Mesenchymal stem cell (in vitro differentiated cells and primary cell): ENCODE measurements at regions not wholly inside any gene's neighbourhood (a gene's known extent, or its start where the extent isn't known, plus 50 kb on each side); places are given as distances from the start of the nearest gene placed in this dataset.

ENCODE experiments used
- DNase-seq: peaks from one replicate; pipeline ENCODE4 v3.0.0-alpha.2; 2013
- H2AFZ ChIP-seq: one replicate; pipeline ENCODE4 v1.6.1; 2013; ENCODE audit warnings: low read depth, mild to moderate bottlenecking, control low read depth, inconsistent platforms, low read length, moderate library complexity
- H2AK5ac ChIP-seq: 2 replicates; pipeline ENCODE4 v1.6.1; 2013; ENCODE audit warnings: low read length, moderate library complexity, mild to moderate bottlenecking, inconsistent platforms; ENCODE audit not compliant: severe bottlenecking
- H2BK120ac ChIP-seq: one replicate; pipeline ENCODE4 v1.6.1; 2013; ENCODE audit warnings: low read depth, mild to moderate bottlenecking, inconsistent platforms, low read length, moderate library complexity
- H2BK12ac ChIP-seq, 2 experiments: one replicate each; pipeline ENCODE4 v1.6.1; 2013; ENCODE audit warnings: inconsistent platforms in 2 of 2, low read length in 2 of 2, mild to moderate bottlenecking in 2 of 2, moderate library complexity in 2 of 2, control low read depth in 1 of 2
- H2BK15ac ChIP-seq: one replicate; pipeline ENCODE4 v1.6.1; 2013; ENCODE audit warnings: mild to moderate bottlenecking, low read depth, inconsistent platforms; ENCODE audit not compliant: poor library complexity, severe bottlenecking
- H2BK5ac ChIP-seq: 2 replicates; pipeline ENCODE4 v1.6.1; 2013; ENCODE audit warnings: low read depth, mild to moderate bottlenecking, low read length, control low read depth, inconsistent platforms; ENCODE audit not compliant: poor library complexity, severe bottlenecking
- H3K14ac ChIP-seq, 2 experiments: one replicate each; pipeline ENCODE4 v1.6.1; 2013; ENCODE audit warnings: inconsistent platforms in 2 of 2, low read length in 2 of 2, control low read depth in 1 of 2, mild to moderate bottlenecking in 1 of 2, moderate library complexity in 1 of 2
- H3K18ac ChIP-seq, 2 experiments: one replicate each; pipeline ENCODE4 v1.6.1; 2013; ENCODE audit warnings: inconsistent platforms in 2 of 2, low read length in 2 of 2, control low read depth in 1 of 2, low read depth in 1 of 2, mild to moderate bottlenecking in 1 of 2
- H3K23ac ChIP-seq, 2 experiments: one replicate each; pipeline ENCODE4 v1.6.1; 2013; ENCODE audit warnings: inconsistent platforms in 2 of 2, low read length in 2 of 2, mild to moderate bottlenecking in 2 of 2, moderate library complexity in 2 of 2, control low read depth in 1 of 2
- H3K27ac ChIP-seq: 2 replicates; pipeline ENCODE4 v1.5.1; 2013; ENCODE audit warnings: mild to moderate bottlenecking, moderate library complexity, low read length, control low read depth, inconsistent platforms; ENCODE audit not compliant: poor library complexity, severe bottlenecking
- H3K27me3 ChIP-seq, 2 experiments: 2 replicates each; pipeline versions ENCODE4 v1.6.1 to v1.7.0; 2013; ENCODE audit warnings: low read length in 2 of 2, mild to moderate bottlenecking in 2 of 2, moderate library complexity in 2 of 2, control low read depth in 1 of 2, inconsistent platforms in 1 of 2; ENCODE audit not compliant: control insufficient read depth in 1 of 2, insufficient read depth in 1 of 2
- H3K36me3 ChIP-seq, 2 experiments: 2 replicates each; pipeline versions ENCODE4 v1.6.1 to v1.7.0; 2013; ENCODE audit warnings: low read length in 2 of 2, control low read depth in 1 of 2, inconsistent platforms in 1 of 2, low read depth in 1 of 2, mild to moderate bottlenecking in 1 of 2; ENCODE audit not compliant: insufficient read depth in 2 of 2, control insufficient read depth in 1 of 2
- H3K4ac ChIP-seq, 2 experiments: one replicate each; pipeline ENCODE4 v1.6.1; 2013; ENCODE audit warnings: inconsistent platforms in 2 of 2, low read length in 2 of 2, mild to moderate bottlenecking in 2 of 2, moderate library complexity in 2 of 2, control low read depth in 1 of 2, low read depth in 1 of 2
- H3K4me1 ChIP-seq: 2 replicates; pipeline ENCODE4 v1.6.1; 2013; ENCODE audit warnings: low read depth, low read length, control low read depth; ENCODE audit not compliant: control insufficient read depth, insufficient read depth
- H3K4me2 ChIP-seq: 2 replicates; pipeline ENCODE4 v1.6.1; 2013; ENCODE audit warnings: low read length, mild to moderate bottlenecking, inconsistent platforms; ENCODE audit not compliant: poor library complexity, severe bottlenecking
- H3K4me3 ChIP-seq, 2 experiments: 2 replicates each; pipeline versions ENCODE4 v1.5.1 to v1.7.0; 2013; ENCODE audit warnings: low read length in 2 of 2, mild to moderate bottlenecking in 2 of 2, control low read depth in 1 of 2, low read depth in 1 of 2; ENCODE audit not compliant: insufficient read depth in 1 of 2
- H3K79me1 ChIP-seq: replicated peaks from 2 replicates; pipeline ENCODE4 v1.6.1; 2013; ENCODE audit warnings: mild to moderate bottlenecking, control low read depth, low read length, inconsistent platforms; ENCODE audit not compliant: poor library complexity, severe bottlenecking
- H3K9ac ChIP-seq: 2 replicates; pipeline ENCODE4 v1.7.0; 2013; ENCODE audit warnings: mild to moderate bottlenecking, low read length, moderate library complexity
- H3K9me3 ChIP-seq: 2 replicates; pipeline ENCODE4 v1.7.0; 2013; ENCODE audit warnings: mild to moderate bottlenecking, low read length; ENCODE audit not compliant: control insufficient read depth
- H4K8ac ChIP-seq: one replicate; pipeline ENCODE4 v1.6.1; 2013; ENCODE audit warnings: inconsistent platforms, mild to moderate bottlenecking, low read length, moderate library complexity
- H4K91ac ChIP-seq: one replicate; pipeline ENCODE4 v1.6.1; 2013; ENCODE audit warnings: mild to moderate bottlenecking, low read length, inconsistent platforms
- WGBS: methylation state at CpG from one replicate; pipeline ENCODE4 v1.1.7; 2013; ENCODE audit warnings: mixed read lengths; 5-methylcytosine and 5-hydroxymethylcytosine counted together

- 60% methylated on average over 1 of the region's 3 CpGs for WGBS
- no peaks in the 10 kb centered on the region for H3K36me3 ChIP-seq
Observed at GRCh38 chrX:110472265-110472664, 113.6 kb downstream of the RTL9 start.

GRCh38 chrX:110477593-110478228 lies 119.1 kb downstream of the RTL9 start:
- H2BK12ac ChIP-seq = no peak overlapping the region
- H3K27ac ChIP-seq = no peak overlapping the region
- H3K14ac ChIP-seq = no peak overlapping the region
- H3K18ac ChIP-seq = no peak overlapping the region
- no peak overlapping the region for H2AK5ac ChIP-seq
- no peaks in the 10 kb centered on the region for H3K4me1 ChIP-seq
- peaks cover 0 to 28% of the 10 kb centered on the region in 2 experiments for H3K27me3 ChIP-seq
- no peak overlapping the region for H2BK5ac ChIP-seq
- 71% methylated on average over 5 of the region's 5 CpGs for WGBS
- no peaks in the 10 kb centered on the region for H3K79me1 ChIP-seq
- H3K4me3 ChIP-seq = no peak overlapping the region
- H3K9ac ChIP-seq = no peak overlapping the region
- no peak for DNase-seq
- no peak overlapping the region for H3K23ac ChIP-seq
- no peak overlapping the region for H2BK120ac ChIP-seq
- H3K4me2 ChIP-seq = no peak overlapping the region
- H4K91ac ChIP-seq = no peak overlapping the region
- no peak overlapping the region for H2AFZ ChIP-seq
- no peak overlapping the region for H4K8ac ChIP-seq
- peaks cover 3% of the 10 kb centered on the region for H3K9me3 ChIP-seq
- H3K4ac ChIP-seq = no peak overlapping the region
- no peaks in the 10 kb centered on the region for H3K36me3 ChIP-seq
- H2BK15ac ChIP-seq = no peak overlapping the region

More at GRCh38 chrX:110472265-110472664, 113.6 kb downstream of the RTL9 start:
- H3K23ac ChIP-seq = no peak overlapping the region
- no peak overlapping the region for H3K4ac ChIP-seq
- no peak overlapping the region for H2AFZ ChIP-seq
- H3K4me1 ChIP-seq = no peaks in the 10 kb centered on the region
- H2BK12ac ChIP-seq = no peak overlapping the region
- no peak overlapping the region for H3K4me3 ChIP-seq
- no peak overlapping the region for H3K9ac ChIP-seq
- no peak overlapping the region for H2BK15ac ChIP-seq
- H4K91ac ChIP-seq = no peak overlapping the region
- no peak overlapping the region for H3K14ac ChIP-seq
- peaks cover 3% of the 10 kb centered on the region for H3K9me3 ChIP-seq
- no peak for DNase-seq
- no peak overlapping the region for H3K18ac ChIP-seq
- no peak overlapping the region for H3K27ac ChIP-seq
- peaks cover 0 to 29% of the 10 kb centered on the region in 2 experiments for H3K27me3 ChIP-seq
- H2BK5ac ChIP-seq = no peak overlapping the region
- no peaks in the 10 kb centered on the region for H3K79me1 ChIP-seq
- H2BK120ac ChIP-seq = no peak overlapping the region
- no peak overlapping the region for H3K4me2 ChIP-seq
- no peak overlapping the region for H2AK5ac ChIP-seq
- H4K8ac ChIP-seq = no peak overlapping the region

GRCh38 chrX:110491846-110492620 lies 133.4 kb downstream of the RTL9 start:
- no peak overlapping the region for H3K4me3 ChIP-seq
- no peak overlapping the region for H3K27ac ChIP-seq
- no peaks in the 10 kb centered on the region for H3K79me1 ChIP-seq
- DNase-seq = no peak
- H2BK15ac ChIP-seq = no peak overlapping the region
- H2BK120ac ChIP-seq = no peak overlapping the region
- no peak overlapping the region for H2AK5ac ChIP-seq
- no peak overlapping the region for H3K18ac ChIP-seq
- no peak overlapping the region for H3K4me2 ChIP-seq
- no peak overlapping the region for H2BK5ac ChIP-seq
- 80% methylated on average over 5 of the region's 8 CpGs for WGBS
- H3K9ac ChIP-seq = no peak overlapping the region
- peaks cover 0 to 13% of the 10 kb centered on the region in 2 experiments for H3K27me3 ChIP-seq
- no peaks in the 10 kb centered on the region for H3K9me3 ChIP-seq
- no peak overlapping the region for H3K4ac ChIP-seq
- no peak overlapping the region for H4K8ac ChIP-seq
- no peak overlapping the region for H3K23ac ChIP-seq
- no peak overlapping the region for H2AFZ ChIP-seq
- H2BK12ac ChIP-seq = no peak overlapping the region
- H3K4me1 ChIP-seq = no peaks in the 10 kb centered on the region
- no peak overlapping the region for H3K14ac ChIP-seq
- no peaks in the 10 kb centered on the region for H3K36me3 ChIP-seq
- no peak overlapping the region for H4K91ac ChIP-seq

- Histone ChIP-seq H3K18ac (no peak overlapping the region), H3K9me3 (no peaks in the 10 kb centered on the region), H3K4me2 (no peak overlapping the region), H4K8ac (no peak overlapping the region), H3K9ac (no peak overlapping the region), H3K4ac (no peak overlapping the region), H3K27ac (no peak overlapping the region), H4K91ac (no peak overlapping the region), H2BK15ac (no peak overlapping the region), H2AFZ (no peak overlapping the region), H2BK5ac (no peak overlapping the region), H3K79me1 (no peaks in the 10 kb centered on the region), H3K14ac (no peak overlapping the region), H2BK120ac (no peak overlapping the region), H3K27me3 (peaks cover 0 to 16% of the 10 kb centered on the region in 2 experiments), H3K23ac (no peak overlapping the region), H3K36me3 (no peaks in the 10 kb centered on the region), H3K4me1 (no peaks in the 10 kb centered on the region), H2AK5ac (no peak overlapping the region), H3K4me3 (no peak overlapping the region), H2BK12ac (no peak overlapping the region)
- WGBS = 98% methylated on average over 6 of the region's 6 CpGs
- DNase-seq = no peak
Observed at GRCh38 chrX:110504947-110505346, 146.3 kb downstream of the RTL9 start.
